Stomach (tissue), 4 donors: ENCODE measurements at regions not wholly inside any gene's neighbourhood (a gene's known extent, or its start where the extent isn't known, plus 50 kb on each side); places are given as distances from the start of the nearest gene placed in this dataset.
"Not testable (repeated sequence)": the region's sequence is repeated elsewhere in the genome, so short reads cannot be mapped to it uniquely, and the experiment has no call there.

ENCODE experiments used
- CTCF ChIP-seq, 7 experiments: fragments of 450-650 bp in 4 of 7; fragments of 200-600 bp in 3 of 7; sonication (generic) in 3 of 7; IDR thresholded peaks; one replicate each; pipeline ENCODE4 v1.5.1; 2016 to 2019; ENCODE audit warnings: antibody characterized with exemption in 7 of 7, control low read depth in 2 of 7, mild to moderate bottlenecking in 1 of 7
- POLR2A ChIP-seq, 4 donors: fragments of 450-650 bp; IDR thresholded peaks; one replicate each; pipeline ENCODE4 v1.6.1; 2016; ENCODE audit warnings: antibody characterized with exemption in 4 of 4, control low read depth in 2 of 4, mild to moderate bottlenecking in 1 of 4, moderate library complexity in 1 of 4
- POLR2AphosphoS5 ChIP-seq, 3 donors: sonication (generic); formaldehyde crosslinking; IDR thresholded peaks; one replicate each; pipeline ENCODE4 v1.6.1; 2016; ENCODE audit warnings: antibody characterized with exemption in 3 of 3

DNA sequence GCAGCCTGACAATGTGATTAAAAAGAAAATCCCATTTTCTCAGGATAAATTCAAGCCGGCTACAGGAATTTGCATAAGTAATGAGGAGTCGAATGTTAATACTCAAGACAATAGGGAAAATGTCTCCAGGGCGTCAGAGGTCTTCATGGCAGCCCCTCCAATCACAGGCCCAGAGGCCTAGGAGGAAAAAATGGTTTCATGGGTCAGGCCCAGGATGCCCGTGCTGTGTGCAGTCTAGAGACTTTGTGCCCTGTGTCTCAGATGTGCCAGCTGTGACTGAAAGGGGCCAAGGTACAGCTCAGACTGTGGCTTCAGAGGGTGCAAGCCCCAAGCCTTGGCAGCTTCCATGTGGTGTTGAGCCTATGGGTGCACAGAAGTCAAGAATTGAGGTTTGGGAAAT lies 66.3 kb upstream of the AGR3 start:
- not testable (repeated sequence) for TF ChIP-seq CTCF, POLR2A, POLR2AphosphoS5 (IDR thresholded peaks at IDR 0.05)
